Fibroblast of the aortic adventitia (primary cell): ENCODE measurements at regions not wholly inside any gene's neighbourhood (a gene's known extent, or its start where the extent isn't known, plus 50 kb on each side); places are given as distances from the start of the nearest gene placed in this dataset.

ENCODE experiments used
- DNase-seq: peaks from one replicate; pipeline ENCODE4 v3.0.0-alpha.2; 2010; ENCODE audit warnings: low read depth
- H3K4me3 ChIP-seq: 2 replicates; pipeline ENCODE4 v1.5.1; 2011; ENCODE audit warnings: low read depth, mild to moderate bottlenecking, control low read depth, low read length, moderate library complexity
- CTCF ChIP-seq: IDR thresholded peaks from 2 replicates; pipeline ENCODE4 v1.5.1; 2011; ENCODE audit warnings: mild to moderate bottlenecking, low read length, control low read depth, inconsistent platforms; ENCODE audit not compliant: insufficient read depth

GRCh38 chr5:135223891-135224625 lies 175.0 kb downstream of the MACROH2A1 start:
- DNase-seq, result no peak
- no peak for TF ChIP-seq CTCF
- no peak overlapping the region for H3K4me3 ChIP-seq

GRCh38 chr5:135223404-135223803 lies 175.6 kb downstream of the MACROH2A1 start:
- no peak for DNase-seq
- TF ChIP-seq CTCF, result no peak

GRCh38 chr5:135222771-135223170 lies 176.3 kb downstream of the MACROH2A1 start:
- no peak for DNase-seq
- TF ChIP-seq CTCF, result no peak
- H3K4me3 ChIP-seq, result no peak overlapping the region

More at GRCh38 chr5:135223404-135223803, 175.6 kb downstream of the MACROH2A1 start:
- no peak overlapping the region for H3K4me3 ChIP-seq

GRCh38 chr5:135222171-135222681 lies 176.8 kb downstream of the MACROH2A1 start:
- no peak for TF ChIP-seq CTCF
- DNase-seq, result no peak
- no peak overlapping the region for H3K4me3 ChIP-seq

- DNase-seq, result no peak
- TF ChIP-seq CTCF, result no peak
- no peak overlapping the region for H3K4me3 ChIP-seq
Observed at GRCh38 chr5:135221696-135222095, 177.3 kb downstream of the MACROH2A1 start.

- no peak for TF ChIP-seq CTCF
- DNase-seq, result no peak
- H3K4me3 ChIP-seq, result no peak overlapping the region
Observed at GRCh38 chr5:135221187-135221473, 177.9 kb downstream of the MACROH2A1 start.
